H1 (cell line): ENCODE measurements at regions not wholly inside any gene's neighbourhood (a gene's known extent, or its start where the extent isn't known, plus 50 kb on each side); places are given as distances from the start of the nearest gene placed in this dataset.

Experiments
- CBX8 ChIP-seq: fragments of 300-800, 300-1000 bp; sonication (generic); IDR thresholded peaks from 2 replicates; pipeline ENCODE4 v1.7.1; 2016; ENCODE audit warnings: low read depth, low read length, borderline replicate concordance
- CHD2 ChIP-seq: IDR thresholded peaks from 2 replicates; pipeline ENCODE4 v1.6.1; 2012; ENCODE audit warnings: low read length, improper control_type of control experiment
- CREB1 ChIP-seq: IDR thresholded peaks from 2 replicates; pipeline ENCODE4 v1.6.1; 2012; ENCODE audit warnings: inconsistent platforms
- NANOG ChIP-seq: IDR thresholded peaks from 2 replicates; pipeline ENCODE4 v1.6.1; 2011; ENCODE audit warnings: low read length, low read depth, mild to moderate bottlenecking, inconsistent platforms; ENCODE audit not compliant: insufficient read depth, poor library complexity, severe bottlenecking
- POLR2AphosphoS5 ChIP-seq: IDR thresholded peaks from 2 replicates; pipeline ENCODE4 v1.6.1; 2011; ENCODE audit warnings: low read depth, low read length
- SIX5 ChIP-seq: IDR thresholded peaks from 2 replicates; pipeline ENCODE4 v1.6.1; 2011; ENCODE audit warnings: mild to moderate bottlenecking, low read depth, low read length
- SUZ12 ChIP-seq: fragments of 200-600 bp; sonication (generic); IDR thresholded peaks from 2 replicates; pipeline ENCODE4 v1.6.1; 2012; ENCODE audit warnings: mild to moderate bottlenecking, inconsistent platforms, low read length, moderate library complexity, mixed read lengths

DNA sequence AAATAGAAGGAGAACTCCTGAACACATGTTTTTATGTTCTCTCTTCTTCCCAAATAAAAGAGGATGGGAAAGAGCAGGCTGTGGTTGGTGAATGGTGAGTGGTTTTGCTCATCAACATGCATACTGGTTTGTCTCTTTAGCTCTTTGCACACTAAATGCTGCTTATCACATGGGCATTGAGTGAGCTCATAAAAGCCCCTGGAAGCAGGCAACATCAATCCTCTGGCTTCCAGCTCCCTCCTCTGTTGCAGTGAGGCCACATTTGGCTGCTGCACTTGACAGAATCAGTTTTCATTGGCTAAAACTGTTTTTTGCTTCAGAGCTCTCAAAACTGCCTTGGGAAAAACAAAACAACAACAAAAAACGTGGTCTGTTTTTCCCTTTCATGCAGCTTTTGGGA is 1308.2 kb upstream of the NRXN1 start (continued):
- TF ChIP-seq SIX5 = no peak
- no peak for TF ChIP-seq CHD2
- no peak for TF ChIP-seq POLR2AphosphoS5
- no peak for TF ChIP-seq CREB1
- TF ChIP-seq NANOG = no peak
- no peak for TF ChIP-seq SUZ12
- TF ChIP-seq CBX8 = no peak
